H1 (cell line): ENCODE measurements at regions not wholly inside any gene's neighbourhood (a gene's known extent, or its start where the extent isn't known, plus 50 kb on each side); places are given as distances from the start of the nearest gene placed in this dataset.

Source experiments
- CEBPB ChIP-seq: IDR thresholded peaks from 2 replicates; pipeline ENCODE4 v1.6.1; 2012; ENCODE audit warnings: low read depth, low read length
- CHD2 ChIP-seq: IDR thresholded peaks from 2 replicates; pipeline ENCODE4 v1.6.1; 2012; ENCODE audit warnings: low read length, improper control_type of control experiment
- CREB1 ChIP-seq: IDR thresholded peaks from 2 replicates; pipeline ENCODE4 v1.6.1; 2012; ENCODE audit warnings: inconsistent platforms
- EZH2 ChIP-seq: fragments of 200-600 bp; sonication (generic); IDR thresholded peaks from 2 replicates; pipeline ENCODE4 v1.7.1; 2012; ENCODE audit warnings: low read depth, mild to moderate bottlenecking, moderate library complexity, low read length, inconsistent platforms; ENCODE audit not compliant: severe bottlenecking
- ZNF274 ChIP-seq: IDR thresholded peaks from 2 replicates; pipeline ENCODE4 v1.7.0; 2012; ENCODE audit warnings: low read length, borderline replicate concordance; ENCODE audit errors: extremely low read depth
- TF ChIP-seq, protein P1 (sequence below): IDR thresholded peaks from 2 replicates; pipeline ENCODE4 v1.6.1; 2011; ENCODE audit warnings: low read length, improper control_type of control experiment
- TF ChIP-seq, protein P2 (sequence below): IDR thresholded peaks from 2 replicates; pipeline ENCODE4 v1.6.1; 2012; ENCODE audit warnings: inconsistent platforms
- TF ChIP-seq, protein P3 (sequence below), 3 experiments: IDR thresholded peaks; 1 replicate in 2 of 3; 2 replicates in 1 of 3; pipeline versions ENCODE4 v1.5.1 to v1.6.1; 2011; ENCODE audit warnings: low read length in 3 of 3, mild to moderate bottlenecking in 3 of 3, inconsistent platforms in 2 of 3, low read depth in 1 of 3, moderate library complexity in 1 of 3; ENCODE audit not compliant: insufficient read depth in 1 of 3; ENCODE audit errors: control extremely low read depth in 1 of 3

DNA sequence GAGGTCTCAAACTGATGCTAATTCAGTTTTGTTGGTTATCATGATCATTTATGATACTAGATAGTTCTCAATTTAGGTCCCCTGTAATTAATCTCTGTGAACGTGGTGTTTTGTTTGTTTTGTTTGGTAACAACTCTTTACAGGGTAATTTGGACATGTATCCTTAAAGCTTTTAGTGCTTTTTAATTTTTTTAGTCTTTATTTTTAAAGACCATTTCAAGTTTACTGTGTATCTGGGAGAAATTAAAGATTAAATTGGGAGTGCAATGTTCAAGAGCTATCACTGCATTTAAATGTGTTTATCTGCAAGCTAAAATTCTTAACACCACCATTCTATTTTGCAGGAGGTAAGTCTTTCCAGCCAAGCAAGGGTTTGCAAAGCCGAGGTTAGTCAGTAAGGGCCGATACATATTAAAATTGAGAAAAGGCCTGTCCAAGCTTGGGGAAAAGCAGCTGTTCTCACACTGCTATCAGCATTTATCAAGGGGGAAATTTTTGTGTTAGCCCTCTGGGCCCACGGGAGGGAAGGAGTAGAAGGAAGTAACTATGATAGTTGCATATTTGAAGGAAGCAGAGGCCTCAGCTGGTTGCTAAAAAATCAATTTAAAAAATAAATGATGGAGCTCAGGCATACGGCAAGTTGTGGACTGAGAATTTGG lies 59.3 kb upstream of the ZNF217 start:
- TF ChIP-seq EZH2 (no peak), CREB1 (no peak), CHD2 (no peak), CEBPB (no peak), ZNF274 (no peak)
- TF ChIP-seq, protein P1, sequence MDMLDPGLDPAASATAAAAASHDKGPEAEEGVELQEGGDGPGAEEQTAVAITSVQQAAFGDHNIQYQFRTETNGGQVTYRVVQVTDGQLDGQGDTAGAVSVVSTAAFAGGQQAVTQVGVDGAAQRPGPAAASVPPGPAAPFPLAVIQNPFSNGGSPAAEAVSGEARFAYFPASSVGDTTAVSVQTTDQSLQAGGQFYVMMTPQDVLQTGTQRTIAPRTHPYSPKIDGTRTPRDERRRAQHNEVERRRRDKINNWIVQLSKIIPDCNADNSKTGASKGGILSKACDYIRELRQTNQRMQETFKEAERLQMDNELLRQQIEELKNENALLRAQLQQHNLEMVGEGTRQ, result no peak
- TF ChIP-seq, protein P2, sequence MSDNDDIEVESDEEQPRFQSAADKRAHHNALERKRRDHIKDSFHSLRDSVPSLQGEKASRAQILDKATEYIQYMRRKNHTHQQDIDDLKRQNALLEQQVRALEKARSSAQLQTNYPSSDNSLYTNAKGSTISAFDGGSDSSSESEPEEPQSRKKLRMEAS, result no peak
- TF ChIP-seq, protein P3, sequence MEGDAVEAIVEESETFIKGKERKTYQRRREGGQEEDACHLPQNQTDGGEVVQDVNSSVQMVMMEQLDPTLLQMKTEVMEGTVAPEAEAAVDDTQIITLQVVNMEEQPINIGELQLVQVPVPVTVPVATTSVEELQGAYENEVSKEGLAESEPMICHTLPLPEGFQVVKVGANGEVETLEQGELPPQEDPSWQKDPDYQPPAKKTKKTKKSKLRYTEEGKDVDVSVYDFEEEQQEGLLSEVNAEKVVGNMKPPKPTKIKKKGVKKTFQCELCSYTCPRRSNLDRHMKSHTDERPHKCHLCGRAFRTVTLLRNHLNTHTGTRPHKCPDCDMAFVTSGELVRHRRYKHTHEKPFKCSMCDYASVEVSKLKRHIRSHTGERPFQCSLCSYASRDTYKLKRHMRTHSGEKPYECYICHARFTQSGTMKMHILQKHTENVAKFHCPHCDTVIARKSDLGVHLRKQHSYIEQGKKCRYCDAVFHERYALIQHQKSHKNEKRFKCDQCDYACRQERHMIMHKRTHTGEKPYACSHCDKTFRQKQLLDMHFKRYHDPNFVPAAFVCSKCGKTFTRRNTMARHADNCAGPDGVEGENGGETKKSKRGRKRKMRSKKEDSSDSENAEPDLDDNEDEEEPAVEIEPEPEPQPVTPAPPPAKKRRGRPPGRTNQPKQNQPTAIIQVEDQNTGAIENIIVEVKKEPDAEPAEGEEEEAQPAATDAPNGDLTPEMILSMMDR (IDR thresholded peaks at IDR 0.05; ENCODE audit: control extremely low read depth in 1 of 3, insufficient read depth in 1 of 3, low read depth in 1 of 3, low read length in 3 of 3), result no peak
